ENCODE measurements at regions not wholly inside any gene's neighbourhood (a gene's known extent, or its start where the extent isn't known, plus 50 kb on each side); places are given as distances from the start of the nearest gene placed in this dataset.
A peak's percentile ranks its signal among the peaks of the same experiment; 100 is the strongest.
"Not testable (repeated sequence)": the region's sequence is repeated elsewhere in the genome, so short reads cannot be mapped to it uniquely, and the experiment has no call there.

- Mint-ChIP-seq H3K27ac (no peak overlapping the region), H3K9me3 (no peaks in the 10 kb centered on the region), H3K36me3 (no peaks in the 10 kb centered on the region)
- no peak for ATAC-seq
- no peak for DNase-seq (ENCODE audit: low spot score in 2 of 2)
These were observed 143.9 kb upstream of the MOCS2 start for GRCh38 chr5:53253421-53253871.

GRCh38 chr5:53256746-53257145 is 147.2 kb upstream of the MOCS2 start:
- H3K36me3 Mint-ChIP-seq: no peaks in the 10 kb centered on the region
- DNase-seq (ENCODE audit: low spot score in 2 of 2): no peak
- no peak overlapping the region for H3K27ac Mint-ChIP-seq
- no peaks in the 10 kb centered on the region for H3K9me3 Mint-ChIP-seq
- ATAC-seq: no peak

GRCh38 chr5:53257806-53258373 is 148.3 kb upstream of the MOCS2 start:
- no peaks in the 10 kb centered on the region for H3K9me3 Mint-ChIP-seq
- DNase-seq (ENCODE audit: low spot score in 2 of 2) (no peak), ATAC-seq (no peak)
- H3K27ac Mint-ChIP-seq: no peak overlapping the region
- no peaks in the 10 kb centered on the region for H3K36me3 Mint-ChIP-seq

GRCh38 chr5:53259176-53259575 is 149.6 kb upstream of the MOCS2 start:
- H3K27ac Mint-ChIP-seq: no peak overlapping the region
- ATAC-seq (no peak), DNase-seq (ENCODE audit: low spot score in 2 of 2) (no peak)
- no peaks in the 10 kb centered on the region for H3K9me3 Mint-ChIP-seq
- H3K36me3 Mint-ChIP-seq: no peaks in the 10 kb centered on the region

- Mint-ChIP-seq H3K36me3 (peaks cover 0 to 2% of the 10 kb centered on the region in 2 donors), H3K27ac (no peak overlapping the region), H3K9me3 (no peaks in the 10 kb centered on the region)
- DNase-seq (ENCODE audit: low spot score in 2 of 2): no peak
- no peak for ATAC-seq
These were observed 150.9 kb upstream of the MOCS2 start for GRCh38 chr5:53260446-53260845.

- ATAC-seq (peak in 1 of 2 donors; percentile 33), DNase-seq (ENCODE audit: low spot score in 2 of 2) (no peak)
- Mint-ChIP-seq H3K27ac (no peak overlapping the region), H3K9me3 (no peaks in the 10 kb centered on the region), H3K36me3 (peaks cover 0 to 5% of the 10 kb centered on the region in 2 donors)
These were observed 151.7 kb upstream of the MOCS2 start for GRCh38 chr5:53261245-53261644.

- no peak for DNase-seq (ENCODE audit: low spot score in 2 of 2)
- ATAC-seq: no peak
- no peak overlapping the region for H3K27ac Mint-ChIP-seq
- H3K36me3 Mint-ChIP-seq: peaks cover 0 to 5% of the 10 kb centered on the region in 2 donors
- H3K9me3 Mint-ChIP-seq: no peaks in the 10 kb centered on the region
These were observed 152.9 kb upstream of the MOCS2 start for GRCh38 chr5:53262348-53262970.

- Mint-ChIP-seq H3K9me3 (peaks cover 0 to 6% of the 10 kb centered on the region in 2 donors), H3K36me3 (peaks cover 0 to 10% of the 10 kb centered on the region in 2 donors), H3K27ac (no peak overlapping the region)
- ATAC-seq: no peak
- no peak for DNase-seq (ENCODE audit: low spot score in 2 of 2)
These were observed 153.6 kb upstream of the MOCS2 start for GRCh38 chr5:53263151-53263550.

- H3K27ac Mint-ChIP-seq: no peak overlapping the region
- no peak for DNase-seq (ENCODE audit: low spot score in 2 of 2)
- peaks cover 0 to 10% of the 10 kb centered on the region in 2 donors for H3K36me3 Mint-ChIP-seq
- no peak for ATAC-seq
- H3K9me3 Mint-ChIP-seq: peaks cover 4 to 6% of the 10 kb centered on the region in 2 donors
These were observed 155.5 kb upstream of the MOCS2 start for GRCh38 chr5:53265043-53265442.

GRCh38 chr5:53268241-53268640 is 158.7 kb upstream of the MOCS2 start:
- ATAC-seq; H3K9me3 Mint-ChIP-seq; H3K27ac Mint-ChIP-seq; DNase-seq (ENCODE audit: low spot score in 2 of 2): not testable (repeated sequence)
- peaks cover 0 to 10% of the 10 kb centered on the region in 2 donors for H3K36me3 Mint-ChIP-seq

GRCh38 chr5:53275666-53276065 is 166.1 kb upstream of the MOCS2 start:
- H3K36me3 Mint-ChIP-seq: no peaks in the 10 kb centered on the region
- H3K9me3 Mint-ChIP-seq: peaks cover 0 to 5% of the 10 kb centered on the region in 2 donors
- no peak for ATAC-seq
- DNase-seq (ENCODE audit: low spot score in 2 of 2): no peak
- no peak overlapping the region for H3K27ac Mint-ChIP-seq

GRCh38 chr5:53276825-53277224 is 167.3 kb upstream of the MOCS2 start:
- H3K9me3 Mint-ChIP-seq: peaks cover 0 to 5% of the 10 kb centered on the region in 2 donors
- H3K27ac Mint-ChIP-seq: no peak overlapping the region
- no peaks in the 10 kb centered on the region for H3K36me3 Mint-ChIP-seq
- ATAC-seq (no peak), DNase-seq (ENCODE audit: low spot score in 2 of 2) (no peak)

- no peak overlapping the region for H3K27ac Mint-ChIP-seq
These were observed 167.9 kb upstream of the MOCS2 start for GRCh38 chr5:53277491-53277890.

GRCh38 chr5:53287573-53287972 is 178.0 kb upstream of the MOCS2 start:
- peaks cover 10 to 16% of the 10 kb centered on the region in 2 donors for H3K9me3 Mint-ChIP-seq
- no peak overlapping the region for H3K27ac Mint-ChIP-seq
- H3K36me3 Mint-ChIP-seq: peaks cover 0 to 12% of the 10 kb centered on the region in 2 donors
- ATAC-seq (no peak), DNase-seq (ENCODE audit: low spot score in 2 of 2) (no peak)

More at GRCh38 chr5:53277491-53277890, 167.9 kb upstream of the MOCS2 start:
- Mint-ChIP-seq H3K9me3 (peaks cover 0 to 5% of the 10 kb centered on the region in 2 donors), H3K36me3 (no peaks in the 10 kb centered on the region)
- DNase-seq (ENCODE audit: low spot score in 2 of 2): no peak
- no peak for ATAC-seq

- DNase-seq (ENCODE audit: low spot score in 2 of 2) (no peak), ATAC-seq (no peak)
- H3K9me3 Mint-ChIP-seq: peaks cover 10 to 16% of the 10 kb centered on the region in 2 donors
- peaks cover 0 to 12% of the 10 kb centered on the region in 2 donors for H3K36me3 Mint-ChIP-seq
- no peak overlapping the region for H3K27ac Mint-ChIP-seq
These were observed 179.0 kb upstream of the MOCS2 start for GRCh38 chr5:53288511-53288910.

- ATAC-seq (no peak), DNase-seq (ENCODE audit: low spot score in 2 of 2) (no peak)
- Mint-ChIP-seq H3K27ac (no peak overlapping the region), H3K9me3 (peaks cover 6 to 13% of the 10 kb centered on the region in 2 donors), H3K36me3 (peaks cover 0 to 12% of the 10 kb centered on the region in 2 donors)
These were observed 181.5 kb upstream of the MOCS2 start for GRCh38 chr5:53291047-53291446.

GRCh38 chr5:53291528-53291927 is 182.0 kb upstream of the MOCS2 start:
- no peak for ATAC-seq

GRCh38 chr5:53298841-53299240 is 181.6 kb upstream of the FST start:
- peaks cover 7 to 8% of the 10 kb centered on the region in 2 donors for H3K9me3 Mint-ChIP-seq

More at GRCh38 chr5:53291528-53291927, 182.0 kb upstream of the MOCS2 start:
- DNase-seq (ENCODE audit: low spot score in 2 of 2): no peak
- no peak overlapping the region for H3K27ac Mint-ChIP-seq
- H3K36me3 Mint-ChIP-seq: peaks cover 0 to 12% of the 10 kb centered on the region in 2 donors
- peaks cover 6 to 13% of the 10 kb centered on the region in 2 donors for H3K9me3 Mint-ChIP-seq

More at GRCh38 chr5:53298841-53299240, 181.6 kb upstream of the FST start:
- ATAC-seq: no peak
- peaks cover 5 to 6% of the 10 kb centered on the region in 2 donors for H3K36me3 Mint-ChIP-seq
- H3K27ac Mint-ChIP-seq: no peak overlapping the region
- DNase-seq (ENCODE audit: low spot score in 2 of 2): no peak
